DMS153 (cell line): ENCODE measurements at regions not wholly inside any gene's neighbourhood (a gene's known extent, or its start where the extent isn't known, plus 50 kb on each side); places are given as distances from the start of the nearest gene placed in this dataset.
"Not testable (repeated sequence)": the region's sequence is repeated elsewhere in the genome, so short reads cannot be mapped to it uniquely, and the experiment has no call there.

Experiments
- DNase-seq: peaks from one replicate; lab custom pipeline; 2025; lab: John Stamatoyannopoulos, UW

GRCh38 chr13:56700324-56700723 lies 440.4 kb upstream of the PRR20A start:
- DNase-seq, result no peak

GRCh38 chr13:56706485-56706884 lies 434.2 kb upstream of the PRR20A start:
- DNase-seq, result no peak

- peak; percentile 9 for DNase-seq
Observed at GRCh38 chr13:56713656-56714055, 427.1 kb upstream of the PRR20A start.

- no peak for DNase-seq
Observed at GRCh38 chr13:56718791-56719190, 421.9 kb upstream of the PRR20A start.

GRCh38 chr13:56720841-56721240 lies 419.9 kb upstream of the PRR20A start:
- no peak for DNase-seq

GRCh38 chr13:56735537-56735942 lies 405.2 kb upstream of the PRR20A start:
- no peak for DNase-seq

- DNase-seq, result no peak
Observed at GRCh38 chr13:56736966-56737365, 403.8 kb upstream of the PRR20A start.

- no peak for DNase-seq
Observed at GRCh38 chr13:56752636-56753035, 388.1 kb upstream of the PRR20A start.

GRCh38 chr13:56755181-56755935 lies 385.4 kb upstream of the PRR20A start:
- DNase-seq, result no peak

GRCh38 chr13:56763333-56763732 lies 377.4 kb upstream of the PRR20A start:
- DNase-seq, result not testable (repeated sequence)

- DNase-seq, result no peak
Observed at GRCh38 chr13:56773148-56773547, 367.6 kb upstream of the PRR20A start.

- DNase-seq, result no peak
Observed at GRCh38 chr13:56789527-56789926, 351.2 kb upstream of the PRR20A start.

GRCh38 chr13:56837161-56837560 lies 303.6 kb upstream of the PRR20A start:
- no peak for DNase-seq

- no peak for DNase-seq
Observed at GRCh38 chr13:56850852-56851251, 289.9 kb upstream of the PRR20A start.

GRCh38 chr13:56861476-56861875 lies 279.2 kb upstream of the PRR20A start:
- DNase-seq, result no peak

GRCh38 chr13:56864451-56864850 lies 276.3 kb upstream of the PRR20A start:
- no peak for DNase-seq

GRCh38 chr13:56865416-56865815 lies 275.3 kb upstream of the PRR20A start:
- no peak for DNase-seq

GRCh38 chr13:56869671-56870070 lies 271.0 kb upstream of the PRR20A start:
- DNase-seq, result no peak

GRCh38 chr13:56886398-56886797 lies 254.3 kb upstream of the PRR20A start:
- DNase-seq, result no peak

GRCh38 chr13:56888455-56888854 lies 252.3 kb upstream of the PRR20A start:
- no peak for DNase-seq

GRCh38 chr13:56893843-56894242 lies 246.9 kb upstream of the PRR20A start:
- no peak for DNase-seq

GRCh38 chr13:56900549-56901279 lies 240.0 kb upstream of the PRR20A start:
- no peak for DNase-seq

GRCh38 chr13:56902276-56902675 lies 238.4 kb upstream of the PRR20A start:
- no peak for DNase-seq
